Activated CD8-positive, alpha-beta T cell treated with anti-CD3 and anti-CD28 coated beads for 36 hours (primary cell): ENCODE measurements at regions not wholly inside any gene's neighbourhood (a gene's known extent, or its start where the extent isn't known, plus 50 kb on each side); places are given as distances from the start of the nearest gene placed in this dataset.

ENCODE experiments used
- ATAC-seq: fragments of 200-7000 bp; cut with Tn5 transposase; one replicate; pipeline ENCODE4 v1.10.0; 2021; ENCODE audit warnings: mild to moderate bottlenecking, moderate library complexity
- CTCF ChIA-PET: fragments of 350-600 bp; sonication (Branson Sonifier 250); formaldehyde crosslinking; loops from one replicate; lab custom pipeline; 2021; ENCODE audit warnings: antibody characterized with exemption; lab: Charles Lee
- POLR2A ChIA-PET: fragments of 350-600 bp; sonication (Branson Sonifier 250); formaldehyde crosslinking; loops from one replicate; lab custom pipeline; 2021; ENCODE audit warnings: antibody characterized with exemption; lab: Charles Lee
- DNase-seq: peaks from one replicate; pipeline ENCODE4 v3.0.0-alpha.2; 2020
- H3K27ac Mint-ChIP-seq: one replicate; pipeline ENCODE4 v1.8.0; 2021; ENCODE audit warnings: mild to moderate bottlenecking, mixed read lengths
- H3K27me3 Mint-ChIP-seq: one replicate; pipeline ENCODE4 v1.8.0; 2021; ENCODE audit warnings: mixed read lengths
- H3K36me3 Mint-ChIP-seq: one replicate; pipeline ENCODE4 v1.8.0; 2021; ENCODE audit warnings: low read depth, mixed read lengths
- H3K4me1 Mint-ChIP-seq: one replicate; pipeline ENCODE4 v1.8.0; 2021; ENCODE audit warnings: low read depth, mixed read lengths
- H3K4me3 Mint-ChIP-seq: one replicate; pipeline ENCODE4 v1.8.0; 2021; ENCODE audit warnings: mild to moderate bottlenecking, moderate library complexity, mixed read lengths
- H3K9me3 Mint-ChIP-seq: one replicate; pipeline ENCODE4 v1.8.0; 2021; ENCODE audit warnings: mixed read lengths
- intact Hi-C: fragments of 100-400 bp; cut with micrococcal nuclease; formaldehyde crosslinking; loops from one replicate; pipeline ENCODE4 v1.10.0; 2022
- TF ChIP-seq, protein P1 (sequence below): fragments of 200-600 bp; IDR thresholded peaks from one replicate; pipeline ENCODE4 v1.8.0; 2022; ENCODE audit warnings: antibody characterized with exemption, mild to moderate bottlenecking

- Mint-ChIP-seq H3K4me3 (no peak overlapping the region), H3K27ac (no peak overlapping the region), H3K9me3 (no peaks in the 10 kb centered on the region), H3K4me1 (no peaks in the 10 kb centered on the region), H3K36me3 (no peaks in the 10 kb centered on the region), H3K27me3 (no peaks in the 10 kb centered on the region)
- DNase-seq (no peak), ATAC-seq (no peak)
- TF ChIP-seq, protein P1, sequence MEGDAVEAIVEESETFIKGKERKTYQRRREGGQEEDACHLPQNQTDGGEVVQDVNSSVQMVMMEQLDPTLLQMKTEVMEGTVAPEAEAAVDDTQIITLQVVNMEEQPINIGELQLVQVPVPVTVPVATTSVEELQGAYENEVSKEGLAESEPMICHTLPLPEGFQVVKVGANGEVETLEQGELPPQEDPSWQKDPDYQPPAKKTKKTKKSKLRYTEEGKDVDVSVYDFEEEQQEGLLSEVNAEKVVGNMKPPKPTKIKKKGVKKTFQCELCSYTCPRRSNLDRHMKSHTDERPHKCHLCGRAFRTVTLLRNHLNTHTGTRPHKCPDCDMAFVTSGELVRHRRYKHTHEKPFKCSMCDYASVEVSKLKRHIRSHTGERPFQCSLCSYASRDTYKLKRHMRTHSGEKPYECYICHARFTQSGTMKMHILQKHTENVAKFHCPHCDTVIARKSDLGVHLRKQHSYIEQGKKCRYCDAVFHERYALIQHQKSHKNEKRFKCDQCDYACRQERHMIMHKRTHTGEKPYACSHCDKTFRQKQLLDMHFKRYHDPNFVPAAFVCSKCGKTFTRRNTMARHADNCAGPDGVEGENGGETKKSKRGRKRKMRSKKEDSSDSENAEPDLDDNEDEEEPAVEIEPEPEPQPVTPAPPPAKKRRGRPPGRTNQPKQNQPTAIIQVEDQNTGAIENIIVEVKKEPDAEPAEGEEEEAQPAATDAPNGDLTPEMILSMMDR = no peak
- ChIA-PET POLR2A (no interaction called here), CTCF (no interaction called here)
- intact Hi-C loops = no loop called here
Observed at GRCh38 chr3:117454908-117455307, 745.3 kb downstream of the TUSC7 start.

- Mint-ChIP-seq H3K36me3 (no peaks in the 10 kb centered on the region), H3K27ac (no peak overlapping the region), H3K4me1 (no peaks in the 10 kb centered on the region), H3K4me3 (no peak overlapping the region), H3K27me3 (no peaks in the 10 kb centered on the region), H3K9me3 (no peaks in the 10 kb centered on the region)
- POLR2A ChIA-PET = no interaction called here
- CTCF ChIA-PET = no interaction called here
- DNase-seq (no peak), ATAC-seq (no peak)
- TF ChIP-seq, protein P1 = no peak
- intact Hi-C loops = no loop called here
Observed at GRCh38 chr3:117455782-117456181, 746.2 kb downstream of the TUSC7 start.

DNA sequence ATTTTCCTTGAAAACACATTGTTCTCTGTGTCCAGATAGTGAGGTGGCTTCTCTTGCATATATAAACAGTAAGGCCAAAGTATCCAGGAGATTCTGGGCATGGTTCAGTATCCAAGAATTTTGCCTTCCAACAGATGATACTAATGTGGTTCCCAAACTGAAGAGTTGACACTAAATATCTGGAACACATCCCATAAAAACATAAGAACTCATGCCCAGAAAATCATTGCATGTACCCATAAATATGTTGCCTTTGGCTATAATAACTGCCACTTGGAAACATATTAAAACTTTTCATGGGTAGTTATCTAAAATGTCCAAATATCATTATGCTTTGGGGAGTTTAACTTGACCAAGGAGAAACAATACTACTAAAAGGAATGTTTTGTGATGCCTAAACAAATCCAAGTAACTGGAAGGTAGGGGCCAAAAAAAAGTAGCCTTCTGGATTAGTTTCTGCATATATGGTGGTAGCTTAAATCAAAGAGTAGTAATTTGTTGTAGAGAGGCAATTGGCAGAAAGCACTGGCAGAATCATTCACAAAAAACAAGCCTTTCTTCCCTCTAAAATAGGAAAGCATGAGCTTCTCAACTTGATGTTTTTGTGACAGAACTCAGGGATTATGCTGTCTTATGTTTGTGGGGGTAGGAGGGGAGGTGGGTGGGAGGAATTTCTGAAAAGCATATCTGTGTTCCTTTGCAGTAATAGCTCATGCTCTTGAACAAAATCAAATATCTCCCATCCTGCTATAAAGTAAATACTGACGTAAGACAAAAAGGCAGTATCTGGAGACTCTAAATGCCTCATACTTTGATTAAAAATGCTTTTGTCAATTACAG lies 753.9 kb downstream of the TUSC7 start:
- TF ChIP-seq, protein P1 = no peak
- ChIA-PET POLR2A (no interaction called here), CTCF (no interaction called here)
- Mint-ChIP-seq H3K27me3 (no peaks in the 10 kb centered on the region), H3K4me1 (no peaks in the 10 kb centered on the region), H3K9me3 (no peaks in the 10 kb centered on the region), H3K4me3 (no peak overlapping the region), H3K27ac (no peak overlapping the region), H3K36me3 (no peaks in the 10 kb centered on the region)
- intact Hi-C loops = no loop called here
- ATAC-seq (no peak), DNase-seq (no peak)

DNA sequence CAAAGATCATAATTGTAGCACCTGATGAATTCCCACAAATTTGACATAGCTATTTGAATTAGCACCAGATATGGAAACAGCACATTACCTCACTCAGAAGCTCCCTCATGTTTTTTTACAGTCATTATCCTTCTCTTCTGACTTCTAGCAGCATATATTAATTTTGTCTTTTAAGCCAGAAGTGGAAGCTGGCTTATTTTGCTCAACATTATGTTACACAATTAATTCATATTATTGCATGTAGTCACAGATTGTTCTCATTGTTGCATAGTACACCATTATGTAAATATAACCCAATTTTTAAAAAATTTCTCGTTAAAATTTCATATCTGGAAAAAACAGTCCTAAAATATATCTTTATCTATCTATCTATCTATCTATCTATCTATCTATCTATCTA lies 762.3 kb downstream of the TUSC7 start:
- CTCF ChIA-PET = no interaction called here
- no peaks in the 10 kb centered on the region for H3K4me1 Mint-ChIP-seq
- no peaks in the 10 kb centered on the region for H3K36me3 Mint-ChIP-seq
- H3K9me3 Mint-ChIP-seq = peaks cover 3% of the 10 kb centered on the region
- ATAC-seq (no peak), DNase-seq (no peak)
- no peak overlapping the region for H3K4me3 Mint-ChIP-seq
- TF ChIP-seq, protein P1 = no peak
- intact Hi-C loops = no loop called here
- H3K27ac Mint-ChIP-seq = no peak overlapping the region
- H3K27me3 Mint-ChIP-seq = no peaks in the 10 kb centered on the region
- POLR2A ChIA-PET = no interaction called here

- no peak overlapping the region for H3K4me3 Mint-ChIP-seq
- ChIA-PET CTCF (no interaction called here), POLR2A (no interaction called here)
- TF ChIP-seq, protein P1 = no peak
- H3K9me3 Mint-ChIP-seq = peaks cover 3% of the 10 kb centered on the region
- DNase-seq (no peak), ATAC-seq (no peak)
- H3K36me3 Mint-ChIP-seq = no peaks in the 10 kb centered on the region
- intact Hi-C loops = no loop called here
- H3K27ac Mint-ChIP-seq = no peak overlapping the region
- H3K27me3 Mint-ChIP-seq = no peaks in the 10 kb centered on the region
- H3K4me1 Mint-ChIP-seq = no peaks in the 10 kb centered on the region
Observed at GRCh38 chr3:117473981-117474538, 764.5 kb downstream of the TUSC7 start.
